ENCODE measurements at regions not wholly inside any gene's neighbourhood (a gene's known extent, or its start where the extent isn't known, plus 50 kb on each side); places are given as distances from the start of the nearest gene placed in this dataset.

- Mint-ChIP-seq H3K4me3 (no peak overlapping the region), H3K4me1 (peaks cover 19 to 24% of the 10 kb centered on the region in 2 experiments), H3K9me3 (no peaks in the 10 kb centered on the region; a peak in 1 of 5 replicates), H3K36me3 (ENCODE audit: insufficient read depth in 1 of 3, low read depth in 3 of 3) (peaks cover 0 to 2% (median 0%) of the 10 kb centered on the region in 3 experiments; a peak in 2 of 7 replicates), H3K27ac (no peak overlapping the region), H3K27me3 (ENCODE audit: low read depth) (peaks cover 3% of the 10 kb centered on the region; the same call in 1 of the 2 replicates)
- no peak overlapping the region for H4K91ac ChIP-seq (ENCODE audit: insufficient read length, low read depth, low read length)
- H3K79me1 ChIP-seq (ENCODE audit: insufficient read depth, low read depth, low read length, poor library complexity, severe bottlenecking), result no peaks in the 10 kb centered on the region
- H2AK5ac ChIP-seq (ENCODE audit: insufficient read length, low read length), result no peak overlapping the region
- no peak overlapping the region for H2BK120ac ChIP-seq (ENCODE audit: low read depth, low read length, poor library complexity, severe bottlenecking)
- no peak overlapping the region for H3K56ac ChIP-seq (ENCODE audit: insufficient read length, low read depth, low read length)
- H3K9ac ChIP-seq (ENCODE audit: extremely low read depth, insufficient read length, low read length), result no peak overlapping the region
- H3K27ac ChIP-seq (ENCODE audit: insufficient read length, low read depth, low read length), result no peak overlapping the region
- H3K14ac ChIP-seq (ENCODE audit: insufficient read depth, low read length), result no peak overlapping the region
- no peaks in the 10 kb centered on the region for H3K27me3 ChIP-seq (ENCODE audit: insufficient read depth, low read length)
- H3K4ac ChIP-seq (ENCODE audit: low read depth, low read length), result no peak overlapping the region
- no peaks in the 10 kb centered on the region for H3K4me1 ChIP-seq (ENCODE audit: insufficient read depth, low read length)
- WGBS (ENCODE audit: extremely low coverage, insufficient read length, low lambda C conversion rate), result no CpG with 5 or more reads among the region's 1 CpG
- no peak overlapping the region for H3T11ph ChIP-seq (ENCODE audit: low read length)
- no peak overlapping the region for H4K5ac ChIP-seq (ENCODE audit: insufficient read length, low read depth, low read length)
- no peaks in the 10 kb centered on the region for H4K20me1 ChIP-seq (ENCODE audit: control insufficient read depth, insufficient read depth, insufficient read length)
- no peak overlapping the region for H3K18ac ChIP-seq (ENCODE audit: insufficient read length, low read depth, low read length)
- H3K23ac ChIP-seq (ENCODE audit: insufficient read length, low read depth, low read length), result no peak overlapping the region
- TF ChIP-seq, protein P1, sequence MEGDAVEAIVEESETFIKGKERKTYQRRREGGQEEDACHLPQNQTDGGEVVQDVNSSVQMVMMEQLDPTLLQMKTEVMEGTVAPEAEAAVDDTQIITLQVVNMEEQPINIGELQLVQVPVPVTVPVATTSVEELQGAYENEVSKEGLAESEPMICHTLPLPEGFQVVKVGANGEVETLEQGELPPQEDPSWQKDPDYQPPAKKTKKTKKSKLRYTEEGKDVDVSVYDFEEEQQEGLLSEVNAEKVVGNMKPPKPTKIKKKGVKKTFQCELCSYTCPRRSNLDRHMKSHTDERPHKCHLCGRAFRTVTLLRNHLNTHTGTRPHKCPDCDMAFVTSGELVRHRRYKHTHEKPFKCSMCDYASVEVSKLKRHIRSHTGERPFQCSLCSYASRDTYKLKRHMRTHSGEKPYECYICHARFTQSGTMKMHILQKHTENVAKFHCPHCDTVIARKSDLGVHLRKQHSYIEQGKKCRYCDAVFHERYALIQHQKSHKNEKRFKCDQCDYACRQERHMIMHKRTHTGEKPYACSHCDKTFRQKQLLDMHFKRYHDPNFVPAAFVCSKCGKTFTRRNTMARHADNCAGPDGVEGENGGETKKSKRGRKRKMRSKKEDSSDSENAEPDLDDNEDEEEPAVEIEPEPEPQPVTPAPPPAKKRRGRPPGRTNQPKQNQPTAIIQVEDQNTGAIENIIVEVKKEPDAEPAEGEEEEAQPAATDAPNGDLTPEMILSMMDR (conservative IDR thresholded peaks at IDR 0.05), result no peak
- no peak for DNase-seq
- H2BK5ac ChIP-seq (ENCODE audit: insufficient read length, low read length), result no peak overlapping the region
- H2BK12ac ChIP-seq (ENCODE audit: insufficient read length, low read depth, low read length), result no peak overlapping the region
- peaks cover 12% of the 10 kb centered on the region for H3K23me2 ChIP-seq (ENCODE audit: insufficient read length, low read depth, low read length, poor library complexity, severe bottlenecking)
- H2BK20ac ChIP-seq (ENCODE audit: low read depth, low read length, poor library complexity, severe bottlenecking), result no peak overlapping the region
- no peak overlapping the region for H3K4me2 ChIP-seq (ENCODE audit: insufficient read depth, insufficient read length, low read length)
- no peak overlapping the region for H2BK15ac ChIP-seq (ENCODE audit: low read depth, low read length)
- no peaks in the 10 kb centered on the region for H3K9me3 ChIP-seq (ENCODE audit: control insufficient read depth, low read depth, low read length)
- no peak overlapping the region for H2AFZ ChIP-seq (ENCODE audit: low read length)
- H3K79me2 ChIP-seq (ENCODE audit: insufficient read depth, low read length), result peaks cover 4% of the 10 kb centered on the region; the same call in 1 of the 2 replicates
- H4K8ac ChIP-seq (replicated peaks; ENCODE audit: insufficient read length, low read depth, low read length), result no peak overlapping the region
These were observed 62.2 kb downstream of the KCNRG start for GRCh38 chr13:50077431-50077830.

Measured in H9 (cell line).